Body of pancreas (tissue), 4 donors: ENCODE measurements at regions not wholly inside any gene's neighbourhood (a gene's known extent, or its start where the extent isn't known, plus 50 kb on each side); places are given as distances from the start of the nearest gene placed in this dataset.

ENCODE experiments used
- CTCF ChIP-seq, 7 experiments: fragments of 450-650 bp in 4 of 7; fragments of 200-600 bp in 3 of 7; sonication (generic) in 3 of 7; IDR thresholded peaks; one replicate each; pipeline ENCODE4 v1.5.1; 2016 to 2019; ENCODE audit warnings: antibody characterized with exemption in 7 of 7
- POLR2A ChIP-seq, 3 donors: fragments of 450-650 bp; IDR thresholded peaks; one replicate each; pipeline ENCODE4 v1.6.1; 2016; ENCODE audit warnings: antibody characterized with exemption in 3 of 3, mild to moderate bottlenecking in 2 of 3

- TF ChIP-seq CTCF (IDR thresholded peaks at IDR 0.05) = no peak
- TF ChIP-seq POLR2A (IDR thresholded peaks at IDR 0.05) = no peak
These were observed 460.8 kb upstream of the TOM1L1 start for GRCh38 chr17:54439816-54440215.
